ENCODE measurements at regions not wholly inside any gene's neighbourhood (a gene's known extent, or its start where the extent isn't known, plus 50 kb on each side); places are given as distances from the start of the nearest gene placed in this dataset.

- no peak for TF ChIP-seq CTCF (IDR thresholded peaks at IDR 0.05)
- no peak for TF ChIP-seq EP300 (IDR thresholded peaks at IDR 0.05)
Observed at GRCh38 chr21:18151046-18151445, 93.6 kb upstream of the CHODL start.
